Parathyroid adenoma (tissue), 2 donors: ENCODE measurements at regions not wholly inside any gene's neighbourhood (a gene's known extent, or its start where the extent isn't known, plus 50 kb on each side); places are given as distances from the start of the nearest gene placed in this dataset.

Experiments
- H2AFZ ChIP-seq: fragments of 300-600 bp; sonication (generic); one replicate; pipeline ENCODE4 v1.7.0; 2017; ENCODE audit warnings: antibody characterized with exemption, mild to moderate bottlenecking
- H3K27ac ChIP-seq: fragments of 300-600 bp; sonication (generic); one replicate; pipeline ENCODE4 v1.7.0; 2017
- H3K27me3 ChIP-seq: fragments of 300-600 bp; sonication (generic); one replicate; pipeline ENCODE4 v1.7.0; 2017; ENCODE audit warnings: low read length; ENCODE audit not compliant: control insufficient read depth, insufficient read depth
- H3K36me3 ChIP-seq: fragments of 300-600 bp; sonication (generic); one replicate; pipeline ENCODE4 v1.7.0; 2017; ENCODE audit warnings: low read length; ENCODE audit not compliant: control insufficient read depth, insufficient read depth
- H3K4me1 ChIP-seq: fragments of 300-600 bp; sonication (generic); one replicate; pipeline ENCODE4 v1.7.0; 2017; ENCODE audit warnings: control low read depth
- H3K4me2 ChIP-seq: fragments of 300-600 bp; sonication (generic); one replicate; pipeline ENCODE4 v1.7.0; 2017; ENCODE audit warnings: low read length
- H3K4me3 ChIP-seq: fragments of 300-600 bp; sonication (generic); one replicate; pipeline ENCODE4 v1.7.0; 2017; ENCODE audit warnings: low read depth, low read length
- H3K79me2 ChIP-seq: fragments of 300-600 bp; sonication (generic); one replicate; pipeline ENCODE4 v1.7.0; 2017; ENCODE audit warnings: control low read depth
- H3K9ac ChIP-seq: fragments of 300-600 bp; sonication (generic); one replicate; pipeline ENCODE4 v1.7.0; 2017; ENCODE audit warnings: mild to moderate bottlenecking
- H3K9me3 ChIP-seq: fragments of 300-600 bp; sonication (generic); one replicate; pipeline ENCODE4 v1.7.0; 2017; ENCODE audit warnings: low read length; ENCODE audit not compliant: control insufficient read depth
- CTCF ChIP-seq: fragments of 300-600 bp; sonication (generic); IDR thresholded peaks from one replicate; pipeline ENCODE4 v1.7.0; 2017; ENCODE audit warnings: antibody characterized with exemption, mild to moderate bottlenecking
- donor health status: primary hyperparathyroidism.

DNA sequence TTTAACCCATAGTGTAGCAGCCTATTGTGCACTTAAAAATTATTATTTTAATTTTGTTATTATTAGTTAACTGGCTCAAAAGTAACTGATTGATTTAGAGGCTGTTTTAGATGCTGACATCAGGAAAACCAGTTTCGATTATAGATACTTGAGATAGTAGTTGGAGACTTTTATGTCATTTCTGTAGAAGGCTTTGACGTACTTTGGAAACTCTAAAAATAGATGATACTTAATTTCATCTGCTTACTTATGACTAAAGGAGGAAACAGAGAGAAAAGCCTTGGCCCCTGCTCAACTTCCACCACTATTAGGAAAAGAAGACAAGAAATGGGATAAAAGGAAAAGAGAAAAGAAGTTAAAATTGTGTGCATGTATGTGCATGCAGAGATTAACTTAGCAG is 219.3 kb upstream of the HMGA2 start:
- no peaks in the 10 kb centered on the region for H3K36me3 ChIP-seq
- no peak overlapping the region for H3K27ac ChIP-seq
- H3K4me2 ChIP-seq = no peak overlapping the region
- no peak overlapping the region for H3K4me3 ChIP-seq
- no peaks in the 10 kb centered on the region for H3K27me3 ChIP-seq
- TF ChIP-seq CTCF = no peak
- H3K9me3 ChIP-seq = no peaks in the 10 kb centered on the region
- no peak overlapping the region for H2AFZ ChIP-seq
- no peak overlapping the region for H3K9ac ChIP-seq
- H3K79me2 ChIP-seq = no peaks in the 10 kb centered on the region
- no peaks in the 10 kb centered on the region for H3K4me1 ChIP-seq

- Histone ChIP-seq H3K9ac (no peak overlapping the region), H3K4me1 (no peaks in the 10 kb centered on the region), H3K4me3 (no peak overlapping the region), H3K27me3 (no peaks in the 10 kb centered on the region), H3K36me3 (no peaks in the 10 kb centered on the region), H3K27ac (no peak overlapping the region), H3K79me2 (no peaks in the 10 kb centered on the region), H3K9me3 (no peaks in the 10 kb centered on the region), H3K4me2 (no peak overlapping the region), H2AFZ (no peak overlapping the region)
- no peak for TF ChIP-seq CTCF
Measured at GRCh38 chr12:65606008-65606766, 218.1 kb upstream of the HMGA2 start.

DNA sequence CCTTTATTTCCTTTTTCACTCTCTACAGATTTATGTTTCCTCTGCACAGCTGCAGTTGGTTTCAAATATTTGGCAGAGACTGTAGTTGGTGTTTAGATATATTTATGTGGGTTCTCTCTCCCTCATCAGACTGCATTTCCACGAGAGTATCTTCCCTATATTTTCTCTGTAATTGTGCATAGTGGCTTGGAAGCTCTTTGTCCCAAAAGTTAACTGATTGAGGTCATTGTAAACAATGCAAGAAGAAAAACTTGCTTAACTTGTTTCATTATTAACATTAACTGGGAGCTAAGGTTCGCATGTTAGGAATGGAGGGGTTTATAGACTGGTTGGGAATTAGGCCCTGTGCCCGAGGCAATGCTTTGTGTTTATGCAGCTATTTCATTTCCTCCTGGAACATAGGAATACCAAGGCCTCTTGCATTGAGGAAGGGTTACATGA is 216.9 kb upstream of the HMGA2 start:
- Histone ChIP-seq H3K27ac (no peak overlapping the region), H2AFZ (no peak overlapping the region), H3K9me3 (no peaks in the 10 kb centered on the region), H3K9ac (no peak overlapping the region), H3K4me1 (no peaks in the 10 kb centered on the region), H3K79me2 (no peaks in the 10 kb centered on the region), H3K36me3 (no peaks in the 10 kb centered on the region), H3K4me3 (no peak overlapping the region), H3K27me3 (no peaks in the 10 kb centered on the region), H3K4me2 (no peak overlapping the region)
- no peak for TF ChIP-seq CTCF

- Histone ChIP-seq H3K36me3 (no peaks in the 10 kb centered on the region), H3K4me1 (no peaks in the 10 kb centered on the region), H3K27ac (no peak overlapping the region), H3K79me2 (no peaks in the 10 kb centered on the region), H3K4me2 (no peak overlapping the region), H3K9ac (no peak overlapping the region), H2AFZ (no peak overlapping the region), H3K9me3 (no peaks in the 10 kb centered on the region), H3K4me3 (no peak overlapping the region), H3K27me3 (no peaks in the 10 kb centered on the region)
- no peak for TF ChIP-seq CTCF
Measured at GRCh38 chr12:65608319-65608916, 215.9 kb upstream of the HMGA2 start.

- Histone ChIP-seq H3K9me3 (no peaks in the 10 kb centered on the region), H2AFZ (no peak overlapping the region), H3K4me3 (no peak overlapping the region), H3K9ac (no peak overlapping the region), H3K27me3 (no peaks in the 10 kb centered on the region), H3K79me2 (no peaks in the 10 kb centered on the region), H3K36me3 (no peaks in the 10 kb centered on the region), H3K4me1 (no peaks in the 10 kb centered on the region), H3K27ac (no peak overlapping the region), H3K4me2 (no peak overlapping the region)
- no peak for TF ChIP-seq CTCF
Measured at GRCh38 chr12:65609359-65609771, 214.9 kb upstream of the HMGA2 start.
